Keratinocyte (primary cell): ENCODE measurements at regions not wholly inside any gene's neighbourhood (a gene's known extent, or its start where the extent isn't known, plus 50 kb on each side); places are given as distances from the start of the nearest gene placed in this dataset.

Source experiments
- DNase-seq: peaks from one replicate; pipeline ENCODE4 v3.0.0-alpha.2; 2011; ENCODE audit warnings: low read depth, missing footprints, low spot score
- FAIRE-seq: peaks from 2 replicates; lab custom pipeline; 2011; peaks lifted over from hg19 to GRCh38; lab: Jason Lieb, UNC
- H2AFZ ChIP-seq: 2 replicates; pipeline ENCODE4 v1.6.0; 2012; ENCODE audit warnings: low read length, control low read depth, inconsistent platforms; ENCODE audit not compliant: control insufficient read depth
- H3K27ac ChIP-seq: 2 replicates; pipeline ENCODE4 v1.5.1; 2011; ENCODE audit warnings: low read length; ENCODE audit not compliant: control insufficient read depth, insufficient read depth
- H3K27me3 ChIP-seq: 3 replicates; pipeline ENCODE4 v1.6.0; 2011; ENCODE audit warnings: low read length; ENCODE audit not compliant: control insufficient read depth, insufficient read depth; ENCODE audit errors: extremely low read depth
- H3K36me3 ChIP-seq, 2 experiments: 2 replicates in 1 of 2; 3 replicates in 1 of 2; pipeline ENCODE4 v1.5.1; 2011; ENCODE audit warnings: low read length in 2 of 2, mild to moderate bottlenecking in 1 of 2; ENCODE audit not compliant: control insufficient read depth in 2 of 2, insufficient read depth in 2 of 2; ENCODE audit errors: extremely low read depth in 1 of 2
- H3K4me1 ChIP-seq: 3 replicates; pipeline ENCODE4 v1.5.1; 2011; ENCODE audit warnings: low read length; ENCODE audit not compliant: control insufficient read depth, insufficient read depth; ENCODE audit errors: extremely low read depth
- H3K4me2 ChIP-seq: 3 replicates; pipeline ENCODE4 v1.6.0; 2011; ENCODE audit warnings: low read depth, low read length; ENCODE audit not compliant: control insufficient read depth, insufficient read depth; ENCODE audit errors: extremely low read depth
- H3K4me3 ChIP-seq, 3 experiments: fragments of 200-600 bp in 1 of 3; sonication (generic) in 1 of 3; 2 replicates in 2 of 3; 3 replicates in 1 of 3; pipeline ENCODE4 v1.5.1; 2011 to 2016; ENCODE audit warnings: low read length in 3 of 3, mild to moderate bottlenecking in 3 of 3, control low read depth in 2 of 3, inconsistent platforms in 1 of 3, low read depth in 1 of 3, mixed read lengths in 1 of 3, mixed run types in 1 of 3, moderate library complexity in 1 of 3; ENCODE audit not compliant: control insufficient read depth in 2 of 3, insufficient read depth in 2 of 3; ENCODE audit errors: extremely low read depth in 1 of 3
- H3K79me2 ChIP-seq: 2 replicates; pipeline ENCODE4 v1.6.0; 2012; ENCODE audit warnings: low read length; ENCODE audit not compliant: control insufficient read depth, insufficient read depth
- H3K9ac ChIP-seq: 3 replicates; pipeline ENCODE4 v1.6.0; 2011; ENCODE audit warnings: low read length; ENCODE audit not compliant: control insufficient read depth, insufficient read depth; ENCODE audit errors: extremely low read depth
- H3K9me1 ChIP-seq: 3 replicates; pipeline ENCODE4 v1.6.0; 2011; ENCODE audit warnings: low read length; ENCODE audit not compliant: control insufficient read depth, insufficient read depth; ENCODE audit errors: extremely low read depth
- H3K9me3 ChIP-seq: 2 replicates; pipeline ENCODE4 v1.5.1; 2012; ENCODE audit warnings: low read depth, low read length; ENCODE audit not compliant: control insufficient read depth
- H4K20me1 ChIP-seq: 3 replicates; pipeline ENCODE4 v1.6.0; 2011; ENCODE audit warnings: low read length; ENCODE audit not compliant: control insufficient read depth, insufficient read depth; ENCODE audit errors: extremely low read depth
- EZH2 ChIP-seq: IDR thresholded peaks from one replicate; pipeline ENCODE4 v1.6.1; 2012; ENCODE audit warnings: inconsistent platforms, mild to moderate bottlenecking, low read length, moderate library complexity
- dilution Hi-C: fragments of 300-500 bp; cut with MboI; formaldehyde crosslinking; loops from one replicate; pipeline ENCODE4 v1.7.0; 2020; ENCODE audit warnings: low sequenced_read_pairs; ENCODE audit not compliant: extremely low pct_ligation_motif_present
- TF ChIP-seq, protein P1 (sequence below), 3 experiments: IDR thresholded peaks in 1 of 3; conservative IDR thresholded peaks in 1 of 3; optimal IDR thresholded peaks in 1 of 3; 2 replicates in 2 of 3; 3 replicates in 1 of 3; pipeline versions ENCODE3 to v1.5.1; 2011; ENCODE audit warnings: low read length in 3 of 3, mild to moderate bottlenecking in 3 of 3, moderate library complexity in 2 of 3, control low read depth in 1 of 3, inconsistent platforms in 1 of 3; ENCODE audit not compliant: insufficient read depth in 2 of 3; ENCODE audit errors: extremely low read depth in 1 of 3

GRCh38 chr13:78382491-78382890 lies 220.9 kb downstream of the POU4F1 start:
- DNase-seq: no peak
- Histone ChIP-seq H3K4me1 (no peaks in the 10 kb centered on the region), H3K9me1 (no peaks in the 10 kb centered on the region), H3K4me3 (no peak overlapping the region), H3K9ac (no peak overlapping the region), H3K36me3 (no peaks in the 10 kb centered on the region), H3K79me2 (no peaks in the 10 kb centered on the region), H3K27ac (no peak overlapping the region), H3K4me2 (no peak overlapping the region), H4K20me1 (no peaks in the 10 kb centered on the region), H2AFZ (no peak overlapping the region), H3K9me3 (no peaks in the 10 kb centered on the region), H3K27me3 (no peaks in the 10 kb centered on the region)
- no peak for FAIRE-seq
- dilution Hi-C loops: no loop called here
- no peak for TF ChIP-seq EZH2
- TF ChIP-seq, protein P1, sequence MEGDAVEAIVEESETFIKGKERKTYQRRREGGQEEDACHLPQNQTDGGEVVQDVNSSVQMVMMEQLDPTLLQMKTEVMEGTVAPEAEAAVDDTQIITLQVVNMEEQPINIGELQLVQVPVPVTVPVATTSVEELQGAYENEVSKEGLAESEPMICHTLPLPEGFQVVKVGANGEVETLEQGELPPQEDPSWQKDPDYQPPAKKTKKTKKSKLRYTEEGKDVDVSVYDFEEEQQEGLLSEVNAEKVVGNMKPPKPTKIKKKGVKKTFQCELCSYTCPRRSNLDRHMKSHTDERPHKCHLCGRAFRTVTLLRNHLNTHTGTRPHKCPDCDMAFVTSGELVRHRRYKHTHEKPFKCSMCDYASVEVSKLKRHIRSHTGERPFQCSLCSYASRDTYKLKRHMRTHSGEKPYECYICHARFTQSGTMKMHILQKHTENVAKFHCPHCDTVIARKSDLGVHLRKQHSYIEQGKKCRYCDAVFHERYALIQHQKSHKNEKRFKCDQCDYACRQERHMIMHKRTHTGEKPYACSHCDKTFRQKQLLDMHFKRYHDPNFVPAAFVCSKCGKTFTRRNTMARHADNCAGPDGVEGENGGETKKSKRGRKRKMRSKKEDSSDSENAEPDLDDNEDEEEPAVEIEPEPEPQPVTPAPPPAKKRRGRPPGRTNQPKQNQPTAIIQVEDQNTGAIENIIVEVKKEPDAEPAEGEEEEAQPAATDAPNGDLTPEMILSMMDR (optimal IDR thresholded peaks at IDR 0.05 in 1 of 3, IDR thresholded peaks at IDR 0.05 in 1 of 3, conservative IDR thresholded peaks at IDR 0.05 in 1 of 3; ENCODE audit: extremely low read depth in 1 of 3, insufficient read depth in 2 of 3, low read length in 3 of 3): no peak

DNA sequence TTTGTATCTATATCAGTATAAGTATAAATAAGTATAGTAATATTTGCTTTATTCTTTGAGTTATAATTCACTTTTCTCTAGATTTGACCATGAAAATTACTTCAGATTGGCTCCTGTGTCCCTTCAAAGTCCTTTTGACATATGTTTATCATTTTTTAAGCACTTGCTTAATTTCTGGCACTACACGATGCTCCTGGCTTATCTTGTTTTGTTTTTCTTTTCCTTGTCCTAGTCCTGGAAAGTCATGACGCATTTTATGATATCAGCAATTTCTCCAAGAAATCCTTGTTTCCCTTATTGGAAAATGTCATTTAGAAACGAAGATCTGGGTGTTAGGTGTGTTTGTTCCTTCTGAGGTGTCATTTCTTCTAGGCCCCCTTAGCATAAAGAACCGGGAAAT lies 226.5 kb downstream of the POU4F1 start:
- Histone ChIP-seq H3K4me1 (no peaks in the 10 kb centered on the region), H3K79me2 (no peaks in the 10 kb centered on the region), H4K20me1 (no peaks in the 10 kb centered on the region), H3K9me3 (no peaks in the 10 kb centered on the region), H3K9ac (no peak overlapping the region), H3K4me3 (no peak overlapping the region), H3K9me1 (no peaks in the 10 kb centered on the region), H3K27me3 (no peaks in the 10 kb centered on the region), H3K27ac (no peak overlapping the region), H3K36me3 (no peaks in the 10 kb centered on the region), H3K4me2 (no peak overlapping the region), H2AFZ (no peak overlapping the region)
- no peak for TF ChIP-seq EZH2
- TF ChIP-seq, protein P1 (optimal IDR thresholded peaks at IDR 0.05 in 1 of 3, IDR thresholded peaks at IDR 0.05 in 1 of 3, conservative IDR thresholded peaks at IDR 0.05 in 1 of 3; ENCODE audit: extremely low read depth in 1 of 3, insufficient read depth in 2 of 3, low read length in 3 of 3): no peak
- DNase-seq (no peak), FAIRE-seq (no peak)
- dilution Hi-C loops: no loop called here
